Left lung (tissue), 4 donors: ENCODE measurements at regions not wholly inside any gene's neighbourhood (a gene's known extent, or its start where the extent isn't known, plus 50 kb on each side); places are given as distances from the start of the nearest gene placed in this dataset.

Experiments used
- ATAC-seq: fragments of 200-7000 bp; cut with Tn5 transposase; one replicate; pipeline ENCODE4 v1.9.1; 2020; ENCODE audit warnings: moderate library complexity
- DNase-seq, 4 donors: peaks; one replicate each; pipeline ENCODE4 v3.0.0-alpha.2; 2013 to 2020
- H3K27ac ChIP-seq, 2 donors: fragments of 200-600 bp; sonication (generic) in 1 of 2; one replicate each; pipeline versions ENCODE4 v1.5.0 to v1.8.0; 2020 to 2021
- H3K27me3 ChIP-seq, 2 donors: fragments of 200-600 bp; sonication (generic) in 1 of 2; one replicate each; pipeline versions ENCODE4 v1.5.0 to v1.8.0; 2020 to 2021
- H3K36me3 ChIP-seq, 2 donors: fragments of 200-600 bp; sonication (generic) in 1 of 2; one replicate each; pipeline versions ENCODE4 v1.5.0 to v1.8.0; 2020 to 2021
- H3K4me1 ChIP-seq, 2 donors: fragments of 200-600 bp; one replicate each; pipeline ENCODE4 v1.8.0; 2021
- H3K4me3 ChIP-seq, 2 donors: fragments of 200-600 bp; sonication (generic) in 1 of 2; one replicate each; pipeline versions ENCODE4 v1.5.0 to v1.8.0; 2020 to 2021; ENCODE audit warnings: mild to moderate bottlenecking in 1 of 2
- H3K9me3 ChIP-seq, 2 donors: fragments of 200-600 bp; sonication (generic) in 1 of 2; one replicate each; pipeline versions ENCODE4 v1.5.0 to v1.8.0; 2020 to 2021
- CTCF ChIP-seq, 2 donors: fragments of 200-600 bp; sonication (generic) in 1 of 2; IDR thresholded peaks; one replicate each; pipeline versions ENCODE4 v1.5.0 to v1.8.0; 2021; ENCODE audit warnings: antibody characterized with exemption in 2 of 2
- intact Hi-C, 2 donors: fragments of 100-400 bp; cut with DNase I; formaldehyde crosslinking; loops; one replicate each; pipeline versions ENCODE4 v1.11.2 to v1.14.2; 2022
- donor health status: DM: no; HTN: yes; CAD: no.
- donor health status: DM: no; HTN: no; CAD: no.

- no peak overlapping the region for H3K4me3 ChIP-seq
- no peak for TF ChIP-seq CTCF (IDR thresholded peaks at IDR 0.05)
- H3K27me3 ChIP-seq, result no peaks in the 10 kb centered on the region
- no peaks in the 10 kb centered on the region for H3K36me3 ChIP-seq
- no peaks in the 10 kb centered on the region for H3K9me3 ChIP-seq
- no peak overlapping the region for H3K27ac ChIP-seq
- no peaks in the 10 kb centered on the region for H3K4me1 ChIP-seq
- DNase-seq (no peak), ATAC-seq (no peak)
- intact Hi-C loops, result no loop called here
Observed at GRCh38 chr1:87418048-87418447, 89.4 kb downstream of the LMO4 start.

GRCh38 chr1:87421809-87422208, 93.1 kb downstream of the LMO4 start:
- no peaks in the 10 kb centered on the region for H3K4me1 ChIP-seq
- H3K9me3 ChIP-seq, result no peaks in the 10 kb centered on the region
- H3K27ac ChIP-seq, result no peak overlapping the region
- no peak overlapping the region for H3K4me3 ChIP-seq
- DNase-seq (no peak), ATAC-seq (no peak)
- H3K36me3 ChIP-seq, result no peaks in the 10 kb centered on the region
- no peak for TF ChIP-seq CTCF (IDR thresholded peaks at IDR 0.05)
- no peaks in the 10 kb centered on the region for H3K27me3 ChIP-seq
- intact Hi-C loops, result no loop called here

- H3K9me3 ChIP-seq, result no peaks in the 10 kb centered on the region
- H3K27ac ChIP-seq, result no peak overlapping the region
- no peaks in the 10 kb centered on the region for H3K36me3 ChIP-seq
- ATAC-seq (no peak), DNase-seq (no peak)
- H3K27me3 ChIP-seq, result no peaks in the 10 kb centered on the region
- H3K4me1 ChIP-seq, result no peaks in the 10 kb centered on the region
- intact Hi-C loops, result no loop called here
- H3K4me3 ChIP-seq, result no peak overlapping the region
- no peak for TF ChIP-seq CTCF (IDR thresholded peaks at IDR 0.05)
Observed at GRCh38 chr1:87424541-87424940, 95.9 kb downstream of the LMO4 start.

- H3K27ac ChIP-seq, result no peak overlapping the region
- no peak overlapping the region for H3K4me3 ChIP-seq
- ATAC-seq (no peak), DNase-seq (no peak)
- no peaks in the 10 kb centered on the region for H3K9me3 ChIP-seq
- H3K4me1 ChIP-seq, result no peaks in the 10 kb centered on the region
- H3K27me3 ChIP-seq, result no peaks in the 10 kb centered on the region
- H3K36me3 ChIP-seq, result no peaks in the 10 kb centered on the region
- intact Hi-C loops, result no loop called here
- TF ChIP-seq CTCF (IDR thresholded peaks at IDR 0.05), result no peak
Observed at GRCh38 chr1:87426463-87427249, 98.0 kb downstream of the LMO4 start.

GRCh38 chr1:87428367-87428766, 99.7 kb downstream of the LMO4 start:
- DNase-seq, result no peak
- no peak for ATAC-seq
- no peaks in the 10 kb centered on the region for H3K36me3 ChIP-seq
- H3K4me1 ChIP-seq, result no peaks in the 10 kb centered on the region
- no peak for TF ChIP-seq CTCF (IDR thresholded peaks at IDR 0.05)
- no peaks in the 10 kb centered on the region for H3K9me3 ChIP-seq
- H3K27me3 ChIP-seq, result no peaks in the 10 kb centered on the region
- no peak overlapping the region for H3K27ac ChIP-seq
- no peak overlapping the region for H3K4me3 ChIP-seq
- intact Hi-C loops, result no loop called here
